Colonic mucosa (tissue), 4 donors: ENCODE measurements at regions not wholly inside any gene's neighbourhood (a gene's known extent, or its start where the extent isn't known, plus 50 kb on each side); places are given as distances from the start of the nearest gene placed in this dataset.

ENCODE experiments used
- DNase-seq: peaks from one replicate; pipeline ENCODE4 v3.0.0-alpha.2; 2020
- H3K27ac ChIP-seq: fragments of 200-600 bp; one replicate; pipeline ENCODE4 v1.8.0; 2021
- H3K27me3 ChIP-seq: fragments of 200-600 bp; one replicate; pipeline ENCODE4 v1.8.0; 2021
- H3K36me3 ChIP-seq: fragments of 200-600 bp; one replicate; pipeline ENCODE4 v1.8.0; 2021
- H3K4me1 ChIP-seq: fragments of 200-600 bp; one replicate; pipeline ENCODE4 v1.8.0; 2021; ENCODE audit warnings: mild to moderate bottlenecking
- H3K4me3 ChIP-seq: fragments of 200-600 bp; one replicate; pipeline ENCODE4 v1.8.0; 2021
- H3K9ac ChIP-seq, 2 donors: one replicate each; pipeline ENCODE4 v1.7.0; 2013; ENCODE audit warnings: control low read depth in 2 of 2, low read depth in 2 of 2, low read length in 2 of 2
- H3K9me3 ChIP-seq: fragments of 200-600 bp; one replicate; pipeline ENCODE4 v1.8.0; 2021
- CTCF ChIP-seq: fragments of 200-600 bp; IDR thresholded peaks from one replicate; pipeline ENCODE4 v1.8.0; 2022; ENCODE audit warnings: antibody characterized with exemption, mild to moderate bottlenecking
- intact Hi-C: fragments of 100-400 bp; cut with DNase I; formaldehyde crosslinking; loops from one replicate; pipeline ENCODE4 v1.14.1; 2022
- donor health status: healthy.
- donor health status: DM: no; HTN: no; CAD: no.
- donor health status: DM: no; HTN: no; CAD: no.

- Histone ChIP-seq H3K27me3 (no peaks in the 10 kb centered on the region), H3K27ac (no peak overlapping the region), H3K4me1 (no peaks in the 10 kb centered on the region), H3K9ac (no peak overlapping the region), H3K36me3 (no peaks in the 10 kb centered on the region), H3K9me3 (no peaks in the 10 kb centered on the region), H3K4me3 (no peak overlapping the region)
- DNase-seq = peak; percentile 53
- peak; percentile 51 for TF ChIP-seq CTCF
- intact Hi-C loops = no loop called here
Observed at GRCh38 chr18:37778417-37779165, 213.0 kb upstream of the CELF4 start.

- no peaks in the 10 kb centered on the region for H3K36me3 ChIP-seq
- DNase-seq = no peak
- TF ChIP-seq CTCF = no peak
- H3K9me3 ChIP-seq = no peaks in the 10 kb centered on the region
- intact Hi-C loops = no loop called here
- no peak overlapping the region for H3K4me3 ChIP-seq
- H3K9ac ChIP-seq = no peak overlapping the region
- H3K27ac ChIP-seq = no peak overlapping the region
- H3K4me1 ChIP-seq = no peaks in the 10 kb centered on the region
- H3K27me3 ChIP-seq = no peaks in the 10 kb centered on the region
Observed at GRCh38 chr18:37769826-37770225, 204.2 kb upstream of the CELF4 start.

- Histone ChIP-seq H3K9me3 (no peaks in the 10 kb centered on the region), H3K27me3 (no peaks in the 10 kb centered on the region), H3K4me3 (no peak overlapping the region), H3K36me3 (no peaks in the 10 kb centered on the region), H3K9ac (no peak overlapping the region), H3K27ac (no peak overlapping the region), H3K4me1 (no peaks in the 10 kb centered on the region)
- no peak for TF ChIP-seq CTCF
- intact Hi-C loops = no loop called here
- DNase-seq = no peak
Observed at GRCh38 chr18:37764541-37765288, 199.1 kb upstream of the CELF4 start.

GRCh38 chr18:37762076-37762621 is 196.6 kb upstream of the CELF4 start:
- intact Hi-C loops = no loop called here
- Histone ChIP-seq H3K9me3 (no peaks in the 10 kb centered on the region), H3K9ac (no peak overlapping the region), H3K27ac (no peak overlapping the region), H3K4me1 (no peaks in the 10 kb centered on the region), H3K27me3 (no peaks in the 10 kb centered on the region), H3K4me3 (no peak overlapping the region), H3K36me3 (no peaks in the 10 kb centered on the region)
- no peak for DNase-seq
- no peak for TF ChIP-seq CTCF

- Histone ChIP-seq H3K4me3 (no peak overlapping the region), H3K9me3 (no peaks in the 10 kb centered on the region), H3K27me3 (no peaks in the 10 kb centered on the region), H3K36me3 (no peaks in the 10 kb centered on the region), H3K9ac (no peak overlapping the region), H3K4me1 (no peaks in the 10 kb centered on the region), H3K27ac (no peak overlapping the region)
- DNase-seq = no peak
- intact Hi-C loops = no loop called here
- TF ChIP-seq CTCF = no peak
Observed at GRCh38 chr18:37754141-37754540, 188.5 kb upstream of the CELF4 start.
